HG02885 (cell line): ENCODE measurements at regions not wholly inside any gene's neighbourhood (a gene's known extent, or its start where the extent isn't known, plus 50 kb on each side); places are given as distances from the start of the nearest gene placed in this dataset.
"Not testable (repeated sequence)": the region's sequence is repeated elsewhere in the genome, so short reads cannot be mapped to it uniquely, and the experiment has no call there.

ENCODE experiments used
- ATAC-seq: cut with Tn5 transposase; IDR thresholded peaks from one replicate; pipeline ENCODE4 v1.9.1; 2021; ENCODE audit warnings: mild to moderate bottlenecking; ENCODE audit not compliant: unreplicated experiment, poor library complexity

GRCh38 chr14:96682401-96682800 lies 114.8 kb upstream of the VRK1 start:
- ATAC-seq: no peak

- no peak for ATAC-seq
Observed at GRCh38 chr14:96683562-96684289, 113.5 kb upstream of the VRK1 start.

GRCh38 chr14:96686126-96686525 lies 111.1 kb upstream of the VRK1 start:
- ATAC-seq: no peak

GRCh38 chr14:96688629-96689028 lies 108.6 kb upstream of the VRK1 start:
- ATAC-seq: no peak

- ATAC-seq: no peak
Observed at GRCh38 chr14:96690713-96691383, 106.3 kb upstream of the VRK1 start.

- ATAC-seq: no peak
Observed at GRCh38 chr14:96693252-96693820, 103.8 kb upstream of the VRK1 start.

GRCh38 chr14:96693987-96694386 lies 103.2 kb upstream of the VRK1 start:
- ATAC-seq: no peak

GRCh38 chr14:96698960-96699539 lies 98.1 kb upstream of the VRK1 start:
- ATAC-seq: peak; percentile 74

GRCh38 chr14:96699666-96700065 lies 97.5 kb upstream of the VRK1 start:
- no peak for ATAC-seq

- ATAC-seq: no peak
Observed at GRCh38 chr14:96702831-96703230, 94.4 kb upstream of the VRK1 start.

GRCh38 chr14:96705422-96706092 lies 91.6 kb upstream of the VRK1 start:
- ATAC-seq: no peak

- no peak for ATAC-seq
Observed at GRCh38 chr14:96706893-96707292, 90.3 kb upstream of the VRK1 start.

- ATAC-seq: peak; percentile 76
Observed at GRCh38 chr14:96710060-96710666, 87.0 kb upstream of the VRK1 start.

- ATAC-seq: no peak
Observed at GRCh38 chr14:96711559-96712267, 85.5 kb upstream of the VRK1 start.

GRCh38 chr14:96713426-96713825 lies 83.8 kb upstream of the VRK1 start:
- ATAC-seq: no peak

- not testable (repeated sequence) for ATAC-seq
Observed at GRCh38 chr14:96714537-96714936, 82.6 kb upstream of the VRK1 start.

- ATAC-seq: no peak
Observed at GRCh38 chr14:96717116-96717515, 80.1 kb upstream of the VRK1 start.

GRCh38 chr14:96718407-96718806 lies 78.8 kb upstream of the VRK1 start:
- ATAC-seq: no peak

GRCh38 chr14:96720702-96721101 lies 76.5 kb upstream of the VRK1 start:
- ATAC-seq: not testable (repeated sequence)

GRCh38 chr14:96722736-96723135 lies 74.4 kb upstream of the VRK1 start:
- no peak for ATAC-seq
